22Rv1 (cell line): ENCODE measurements at regions not wholly inside any gene's neighbourhood (a gene's known extent, or its start where the extent isn't known, plus 50 kb on each side); places are given as distances from the start of the nearest gene placed in this dataset.

Experiments
- CTCF ChIP-seq: fragments of 450-650 bp; IDR thresholded peaks from 2 replicates; pipeline ENCODE4 v1.5.1; 2017; ENCODE audit warnings: mild to moderate bottlenecking
- ZFX ChIP-seq: fragments of 450-650 bp; IDR thresholded peaks from 2 replicates; pipeline ENCODE4 v1.6.1; 2017; ENCODE audit warnings: antibody characterized with exemption, borderline replicate concordance

- TF ChIP-seq CTCF (no peak), ZFX (no peak)
These were observed 115.6 kb downstream of the LARP7 start for GRCh38 chr4:112752510-112752909.
